ENCODE measurements at regions not wholly inside any gene's neighbourhood (a gene's known extent, or its start where the extent isn't known, plus 50 kb on each side); places are given as distances from the start of the nearest gene placed in this dataset.
A peak's percentile ranks its signal among the peaks of the same experiment; 100 is the strongest.

DNA sequence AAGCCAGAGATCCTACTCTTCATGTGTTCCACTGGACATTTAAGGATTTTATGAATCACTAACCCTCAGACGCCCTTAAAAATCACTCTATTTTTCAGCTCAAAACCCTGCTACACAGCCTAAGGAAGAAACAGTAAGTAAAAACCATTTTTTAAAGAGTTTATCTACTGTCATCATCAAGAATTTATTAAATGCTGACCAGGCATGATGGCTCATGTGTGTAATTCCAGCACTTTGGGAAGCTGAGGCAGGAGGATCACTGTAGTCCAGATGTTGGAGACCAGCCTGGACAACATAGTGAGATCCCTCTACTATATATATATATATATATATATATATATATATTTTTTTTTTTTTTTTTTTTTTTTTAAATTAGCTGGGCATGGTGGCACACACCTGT lies 124.2 kb upstream of the ID4 start:
- intact Hi-C loops (cut with DNase I): no loop called here
- 70 to 74% methylated on average over 1 of the region's 1 CpG for WGBS, 2 donors
- TF ChIP-seq, protein P1, sequence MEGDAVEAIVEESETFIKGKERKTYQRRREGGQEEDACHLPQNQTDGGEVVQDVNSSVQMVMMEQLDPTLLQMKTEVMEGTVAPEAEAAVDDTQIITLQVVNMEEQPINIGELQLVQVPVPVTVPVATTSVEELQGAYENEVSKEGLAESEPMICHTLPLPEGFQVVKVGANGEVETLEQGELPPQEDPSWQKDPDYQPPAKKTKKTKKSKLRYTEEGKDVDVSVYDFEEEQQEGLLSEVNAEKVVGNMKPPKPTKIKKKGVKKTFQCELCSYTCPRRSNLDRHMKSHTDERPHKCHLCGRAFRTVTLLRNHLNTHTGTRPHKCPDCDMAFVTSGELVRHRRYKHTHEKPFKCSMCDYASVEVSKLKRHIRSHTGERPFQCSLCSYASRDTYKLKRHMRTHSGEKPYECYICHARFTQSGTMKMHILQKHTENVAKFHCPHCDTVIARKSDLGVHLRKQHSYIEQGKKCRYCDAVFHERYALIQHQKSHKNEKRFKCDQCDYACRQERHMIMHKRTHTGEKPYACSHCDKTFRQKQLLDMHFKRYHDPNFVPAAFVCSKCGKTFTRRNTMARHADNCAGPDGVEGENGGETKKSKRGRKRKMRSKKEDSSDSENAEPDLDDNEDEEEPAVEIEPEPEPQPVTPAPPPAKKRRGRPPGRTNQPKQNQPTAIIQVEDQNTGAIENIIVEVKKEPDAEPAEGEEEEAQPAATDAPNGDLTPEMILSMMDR (IDR thresholded peaks at IDR 0.05): no peak

DNA sequence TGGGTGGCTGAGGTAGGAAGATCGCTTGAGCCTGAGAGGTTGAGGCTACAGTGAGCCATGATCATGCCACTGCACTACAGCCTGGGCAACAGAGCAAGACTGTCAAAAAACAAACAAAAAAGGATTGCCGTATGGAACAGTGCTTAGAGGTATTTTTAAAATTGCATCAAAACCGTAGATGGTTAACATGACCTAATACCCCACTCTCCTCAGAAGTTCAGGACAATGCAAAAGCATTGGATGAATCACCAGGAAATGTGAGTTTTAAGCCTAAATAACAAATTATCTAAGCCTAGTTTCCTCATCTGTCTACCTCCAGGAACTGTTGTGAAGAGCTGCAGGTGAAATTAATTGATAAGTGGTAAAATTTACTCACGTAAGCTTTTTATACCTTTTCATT lies 123.8 kb upstream of the ID4 start:
- Histone ChIP-seq H3K4me3 (no peak overlapping the region), H3K4me1 (no peaks in the 10 kb centered on the region), H3K9me3 (no peaks in the 10 kb centered on the region), H3K27me3 (no peaks in the 10 kb centered on the region), H3K36me3 (no peaks in the 10 kb centered on the region), H3K27ac (no peak overlapping the region)
- 72 to 89% methylated on average over 4 of the region's 4 CpGs for WGBS, 2 donors
- DNase-seq (no peak), ATAC-seq (no peak), FAIRE-seq (no peak)
- intact Hi-C loops (cut with DNase I): no loop called here
- TF ChIP-seq, protein P1 (IDR thresholded peaks at IDR 0.05): no peak

More for the DNA sequence above, 124.2 kb upstream of the ID4 start:
- no peak overlapping the region for H3K4me3 ChIP-seq
- no peaks in the 10 kb centered on the region for H3K27me3 ChIP-seq
- no peaks in the 10 kb centered on the region for H3K36me3 ChIP-seq
- ATAC-seq: no peak
- FAIRE-seq: no peak
- no peak overlapping the region for H3K27ac ChIP-seq
- no peak for DNase-seq
- no peaks in the 10 kb centered on the region for H3K9me3 ChIP-seq
- H3K4me1 ChIP-seq: no peaks in the 10 kb centered on the region

- no peak overlapping the region for H3K27ac ChIP-seq
- no peaks in the 10 kb centered on the region for H3K9me3 ChIP-seq
- TF ChIP-seq, protein P1 (IDR thresholded peaks at IDR 0.05): no peak
- ATAC-seq (no peak), FAIRE-seq (no peak), DNase-seq (no peak)
- H3K36me3 ChIP-seq: no peaks in the 10 kb centered on the region
- no peaks in the 10 kb centered on the region for H3K27me3 ChIP-seq
- no peak overlapping the region for H3K4me3 ChIP-seq
- WGBS, 2 donors: 55 to 74% methylated on average over 3 of the region's 3 CpGs
- intact Hi-C loops (cut with DNase I): no loop called here
- H3K4me1 ChIP-seq: no peaks in the 10 kb centered on the region
Observed at GRCh38 chr6:19713984-19714383, 123.2 kb upstream of the ID4 start.

DNA sequence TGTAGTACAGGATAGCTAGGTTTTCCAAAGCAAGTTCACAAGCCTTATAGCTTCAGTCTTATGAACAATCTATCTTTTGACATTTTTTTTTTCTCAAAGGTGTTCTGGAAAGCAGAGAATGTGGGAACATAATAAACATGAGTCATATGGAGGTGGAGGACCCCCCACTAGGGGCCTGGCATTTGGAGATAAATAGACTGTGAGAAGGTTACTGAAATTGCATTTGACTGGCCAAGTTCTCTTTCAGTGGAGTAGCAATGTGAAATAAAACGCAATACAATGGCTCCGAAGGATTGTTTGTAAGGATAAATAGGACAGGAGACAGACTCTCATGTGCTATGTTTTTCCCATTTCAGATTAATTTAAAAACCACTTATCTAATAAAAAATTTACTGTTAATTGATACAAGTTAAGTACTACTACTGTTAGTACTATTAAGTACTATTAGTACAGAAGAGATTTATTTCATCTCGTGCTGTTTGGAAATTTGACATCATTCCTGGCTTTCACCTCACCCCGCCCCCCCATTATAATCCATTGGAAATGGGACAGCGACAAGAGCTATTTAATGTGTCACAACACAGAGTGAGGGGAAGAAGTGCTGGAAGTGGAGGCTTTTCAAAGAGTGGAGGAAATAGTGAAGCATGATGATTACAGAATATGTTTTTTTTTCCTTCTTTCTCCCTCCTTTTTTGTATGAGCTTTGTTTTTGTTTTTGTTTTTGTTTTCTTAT lies 122.6 kb upstream of the ID4 start:
- FAIRE-seq (no peak), DNase-seq (peak in 1 of 6 donors; percentile 9), ATAC-seq (no peak)
- H3K36me3 ChIP-seq: no peaks in the 10 kb centered on the region
- no peaks in the 10 kb centered on the region for H3K27me3 ChIP-seq
- intact Hi-C loops (cut with DNase I): no loop called here
- TF ChIP-seq, protein P1 (IDR thresholded peaks at IDR 0.05): no peak
- no peak overlapping the region for H3K27ac ChIP-seq
- H3K4me3 ChIP-seq: no peak overlapping the region
- no peaks in the 10 kb centered on the region for H3K4me1 ChIP-seq
- H3K9me3 ChIP-seq: no peaks in the 10 kb centered on the region
- 46 to 52% methylated on average over 5 of the region's 5 CpGs for WGBS, 2 donors

- H3K27me3 ChIP-seq: no peaks in the 10 kb centered on the region
- intact Hi-C loops (cut with DNase I): no loop called here
- ATAC-seq (peak in 2 of 4 donors; percentile 34 to 37), DNase-seq (no peak), FAIRE-seq (no peak)
- no peaks in the 10 kb centered on the region for H3K4me1 ChIP-seq
- H3K36me3 ChIP-seq: no peaks in the 10 kb centered on the region
- no peak overlapping the region for H3K4me3 ChIP-seq
- TF ChIP-seq, protein P1 (IDR thresholded peaks at IDR 0.05): no peak
- no peak overlapping the region for H3K27ac ChIP-seq
- H3K9me3 ChIP-seq: no peaks in the 10 kb centered on the region
Observed at GRCh38 chr6:19715167-19715551, 122.0 kb upstream of the ID4 start.
